GM23338 (cell line): ENCODE measurements at regions not wholly inside any gene's neighbourhood (a gene's known extent, or its start where the extent isn't known, plus 50 kb on each side); places are given as distances from the start of the nearest gene placed in this dataset.

Source experiments
- ATAC-seq: fragments of 200-7000 bp; cut with Tn5 transposase; 3 replicates; pipeline ENCODE4 v1.9.1; 2020
- DNase-seq: peaks from one replicate; pipeline ENCODE4 v3.0.0-alpha.2; 2015; ENCODE audit warnings: low spot score
- H2AFZ ChIP-seq: fragments of 200-600 bp; sonication (generic); 2 replicates; pipeline ENCODE4 v1.8.0; 2016; ENCODE audit warnings: antibody characterized with exemption, mild to moderate bottlenecking, moderate library complexity
- H3F3A ChIP-seq: fragments of 200-600 bp; sonication (generic); replicated peaks from 2 replicates; pipeline ENCODE4 v1.8.0; 2017; ENCODE audit warnings: antibody characterized with exemption, mixed run types, low read depth
- H3K27ac ChIP-seq: fragments of 200-600 bp; sonication (generic); 2 replicates; pipeline ENCODE4 v1.6.1; 2016; ENCODE audit warnings: low read depth
- H3K27me3 ChIP-seq: fragments of 200-600 bp; sonication (generic); 2 replicates; pipeline ENCODE4 v1.8.0; 2016; ENCODE audit warnings: mild to moderate bottlenecking, mixed run types, moderate library complexity; ENCODE audit not compliant: insufficient read depth
- H3K36me3 ChIP-seq: fragments of 200-600 bp; sonication (generic); 2 replicates; pipeline ENCODE4 v1.8.0; 2016; ENCODE audit warnings: mild to moderate bottlenecking; ENCODE audit not compliant: insufficient read depth
- H3K4me1 ChIP-seq: fragments of 200-600 bp; sonication (generic); 2 replicates; pipeline ENCODE4 v1.8.0; 2016; ENCODE audit warnings: mild to moderate bottlenecking, moderate library complexity; ENCODE audit not compliant: insufficient read depth
- H3K4me2 ChIP-seq: fragments of 200-600 bp; sonication (generic); 2 replicates; pipeline ENCODE4 v1.7.1; 2017; ENCODE audit warnings: mixed run types
- H3K4me3 ChIP-seq: fragments of 200-600 bp; sonication (generic); 2 replicates; pipeline ENCODE4 v1.6.1; 2016; ENCODE audit warnings: mixed run types
- H3K79me2 ChIP-seq: fragments of 200-600 bp; sonication (generic); replicated peaks from 2 replicates; pipeline ENCODE4 v1.8.0; 2017; ENCODE audit warnings: mild to moderate bottlenecking; ENCODE audit not compliant: insufficient read depth
- H3K9me2 ChIP-seq: fragments of 200-600 bp; sonication (generic); 2 replicates; pipeline ENCODE4 v1.8.0; 2017; ENCODE audit not compliant: insufficient read depth
- H4K20me1 ChIP-seq: fragments of 200-600 bp; sonication (generic); replicated peaks from 2 replicates; pipeline ENCODE4 v1.8.0; 2017; ENCODE audit warnings: mild to moderate bottlenecking; ENCODE audit not compliant: insufficient read depth
- H3K27ac Mint-ChIP-seq: 2 replicates; pipeline ENCODE4 v1.8.0; 2020; ENCODE audit warnings: inconsistent platforms, mild to moderate bottlenecking, moderate library complexity, mixed read lengths
- H3K27me3 Mint-ChIP-seq: 3 replicates; pipeline ENCODE4 v1.8.0; 2022; ENCODE audit warnings: low read depth, mild to moderate bottlenecking, moderate library complexity, mixed read lengths, inconsistent platforms; ENCODE audit not compliant: insufficient read depth, poor library complexity
- H3K36me3 Mint-ChIP-seq: 3 replicates; pipeline ENCODE4 v1.8.0; 2021; ENCODE audit warnings: low read depth, mild to moderate bottlenecking, inconsistent platforms, moderate library complexity, mixed read lengths
- H3K4me1 Mint-ChIP-seq: 3 replicates; pipeline ENCODE4 v1.8.0; 2020; ENCODE audit warnings: mild to moderate bottlenecking, inconsistent platforms, mixed read lengths
- H3K4me3 Mint-ChIP-seq: 3 replicates; pipeline ENCODE4 v1.8.0; 2021; ENCODE audit warnings: moderate library complexity, mild to moderate bottlenecking, inconsistent platforms, mixed read lengths
- H3K9me3 Mint-ChIP-seq: 3 replicates; pipeline ENCODE4 v1.8.0; 2020; ENCODE audit warnings: moderate library complexity, mild to moderate bottlenecking, inconsistent platforms, mixed read lengths
- CREB1 ChIP-seq: fragments of 250-450 bp; sonication (Bioruptor Pico); IDR thresholded peaks from 2 replicates; pipeline ENCODE4 v1.5.0; 2020; ENCODE audit warnings: low read depth, mild to moderate bottlenecking, moderate library complexity
- CTCF ChIP-seq, 2 experiments: fragments of 200-600 bp in 1 of 2; sonication (generic) in 1 of 2; conservative IDR thresholded peaks; 2 replicates each; pipeline versions ENCODE4 v1.5.1 to v1.6.1; 2016 to 2017; ENCODE audit warnings: antibody characterized with exemption in 2 of 2, low read depth in 2 of 2, mild to moderate bottlenecking in 2 of 2, moderate library complexity in 1 of 2
- ETS1 ChIP-seq: IDR thresholded peaks from 2 replicates; pipeline ENCODE4 v1.6.1; 2016; ENCODE audit warnings: antibody characterized with exemption
- EZH2 ChIP-seq: fragments of 200-600 bp; sonication (generic); IDR thresholded peaks from one replicate; pipeline ENCODE4 v1.8.0; 2017; ENCODE audit warnings: antibody characterized with exemption, mild to moderate bottlenecking, low read depth; ENCODE audit not compliant: unreplicated experiment
- EZH2phosphoT487 ChIP-seq: fragments of 200-600 bp; sonication (generic); IDR thresholded peaks from one replicate; pipeline ENCODE4 v1.8.1; 2018; ENCODE audit warnings: antibody characterized with exemption; ENCODE audit not compliant: unreplicated experiment
- JUNB ChIP-seq: IDR thresholded peaks from one replicate; pipeline ENCODE4 v1.6.1; 2016; ENCODE audit warnings: antibody characterized with exemption; ENCODE audit not compliant: unreplicated experiment
- NANOG ChIP-seq: IDR thresholded peaks from 2 replicates; pipeline ENCODE4 v1.6.1; 2016; ENCODE audit warnings: antibody characterized with exemption, borderline replicate concordance
- POLR2AphosphoS5 ChIP-seq: IDR thresholded peaks from 2 replicates; pipeline ENCODE4 v1.6.1; 2016; ENCODE audit warnings: antibody characterized with exemption, low read depth
- REST ChIP-seq: IDR thresholded peaks from one replicate; pipeline ENCODE4 v1.6.1; 2018; ENCODE audit warnings: antibody characterized with exemption; ENCODE audit not compliant: unreplicated experiment
- STAT1 ChIP-seq: IDR thresholded peaks from one replicate; pipeline ENCODE4 v1.6.1; 2016; ENCODE audit warnings: antibody characterized with exemption; ENCODE audit not compliant: unreplicated experiment
- ZNF331 ChIP-seq: fragments of 250-450 bp; sonication (Bioruptor Pico); IDR thresholded peaks from 2 replicates; pipeline ENCODE4 v1.5.0; 2020; ENCODE audit warnings: low read depth, mild to moderate bottlenecking, moderate library complexity
- ZNF462 ChIP-seq: fragments of 250-450 bp; sonication (Bioruptor Pico); IDR thresholded peaks from 2 replicates; pipeline ENCODE4 v1.5.0; 2020; ENCODE audit warnings: mild to moderate bottlenecking, moderate library complexity

- DNase-seq (no peak), ATAC-seq (no peak)
- Histone ChIP-seq H3K4me2 (no peak overlapping the region), H3K4me1 (peaks cover 33% of the 10 kb centered on the region), H3K36me3 (no peaks in the 10 kb centered on the region; the same call in 1 of the 2 replicates), H3K4me3 (no peak overlapping the region), H3K27ac (no peak overlapping the region), H3K27me3 (no peaks in the 10 kb centered on the region), H2AFZ (no peak overlapping the region), H3K9me2 (peaks cover 2% of the 10 kb centered on the region; the same call in 1 of the 2 replicates), H3K79me2 (no peaks in the 10 kb centered on the region), H4K20me1 (no peaks in the 10 kb centered on the region), H3F3A (no peaks in the 10 kb centered on the region)
- Mint-ChIP-seq H3K36me3 (peaks cover 12% of the 10 kb centered on the region; the same call in 2 of the 3 replicates), H3K4me1 (peaks cover 27% of the 10 kb centered on the region), H3K9me3 (peaks cover 15% of the 10 kb centered on the region), H3K27me3 (no peaks in the 10 kb centered on the region), H3K4me3 (no peak overlapping the region), H3K27ac (no peak overlapping the region)
- TF ChIP-seq CREB1 (no peak), JUNB (no peak), STAT1 (no peak), NANOG (no peak), EZH2 (no peak), ZNF462 (CRISPR knock-in tag) (no peak), ETS1 (no peak), CTCF (conservative IDR thresholded peaks at IDR 0.05; ENCODE audit: low read depth in 2 of 2) (no peak), POLR2AphosphoS5 (no peak), EZH2phosphoT487 (no peak), ZNF331 (CRISPR knock-in tag) (no peak), REST (no peak)
Measured at GRCh38 chr14:36245223-36245622, 68.7 kb upstream of the PTCSC3 start.
